Gastroesophageal sphincter (tissue), 4 donors: ENCODE measurements at regions not wholly inside any gene's neighbourhood (a gene's known extent, or its start where the extent isn't known, plus 50 kb on each side); places are given as distances from the start of the nearest gene placed in this dataset.

ENCODE experiments used
- ATAC-seq: fragments of 150-250 bp; one replicate; pipeline ENCODE4 v1.9.1; 2016; ENCODE audit warnings: mild to moderate bottlenecking, moderate library complexity
- H3K27ac ChIP-seq, 4 donors: fragments of 200-600 bp; sonication (generic) in 3 of 4; 1 replicate in 3 of 4; 2 replicates in 1 of 4; pipeline ENCODE4 v1.5.1; 2016 to 2019
- H3K27me3 ChIP-seq: fragments of 200-600 bp; sonication (generic); one replicate; pipeline ENCODE4 v1.5.1; 2019
- H3K36me3 ChIP-seq, 2 donors: fragments of 200-600 bp; sonication (generic); one replicate each; pipeline ENCODE4 v1.5.1; 2019; ENCODE audit warnings: control low read depth in 1 of 2
- H3K4me1 ChIP-seq, 3 donors: fragments of 200-600 bp; sonication (generic); 1 replicate in 2 of 3; 2 replicates in 1 of 3; pipeline ENCODE4 v1.5.1; 2016 to 2019; ENCODE audit warnings: control low read depth in 2 of 3
- H3K4me3 ChIP-seq, 2 donors: fragments of 200-600 bp; sonication (generic); one replicate each; pipeline ENCODE4 v1.5.1; 2019; ENCODE audit warnings: mild to moderate bottlenecking in 1 of 2, moderate library complexity in 1 of 2
- H3K9me3 ChIP-seq, 3 donors: fragments of 200-600 bp; sonication (generic); one replicate each; pipeline ENCODE4 v1.5.1; 2017 to 2019; ENCODE audit warnings: control low read depth in 2 of 3
- CTCF ChIP-seq, 4 experiments: fragments of 200-600 bp in 2 of 4; fragments of 450-650 bp in 2 of 4; sonication (generic) in 1 of 4; IDR thresholded peaks; one replicate each; pipeline ENCODE4 v1.5.1; 2017 to 2019; ENCODE audit warnings: antibody characterized with exemption in 4 of 4, mild to moderate bottlenecking in 2 of 4, moderate library complexity in 2 of 4
- EP300 ChIP-seq: sonication (generic); formaldehyde crosslinking; IDR thresholded peaks from one replicate; pipeline ENCODE4 v1.6.1; 2017; ENCODE audit warnings: antibody characterized with exemption, mild to moderate bottlenecking
- POLR2A ChIP-seq, 2 donors: fragments of 450-650 bp; IDR thresholded peaks; one replicate each; pipeline ENCODE4 v1.6.1; 2017; ENCODE audit warnings: antibody characterized with exemption in 2 of 2, mild to moderate bottlenecking in 2 of 2, moderate library complexity in 1 of 2
- POLR2AphosphoS5 ChIP-seq: sonication (generic); formaldehyde crosslinking; IDR thresholded peaks from one replicate; pipeline ENCODE4 v1.6.1; 2017; ENCODE audit warnings: antibody characterized with exemption
- WGBS, 2 donors: methylation state at CpG; one replicate each; pipeline ENCODE4 v1.1.5; 2018; ENCODE audit warnings: low coverage in 1 of 2; 5-methylcytosine and 5-hydroxymethylcytosine counted together

GRCh38 chr10:28948046-28948445 lies 270.7 kb downstream of the BAMBI start:
- Histone ChIP-seq H3K36me3 (no peaks in the 10 kb centered on the region), H3K9me3 (peaks cover 0 to 13% (median 0%) of the 10 kb centered on the region in 3 donors), H3K27ac (no peak overlapping the region), H3K4me1 (peaks cover 0 to 3% (median 0%) of the 10 kb centered on the region in 3 donors), H3K4me3 (no peak overlapping the region), H3K27me3 (peaks cover 5% of the 10 kb centered on the region)
- WGBS, 2 donors, result 80 to 86% methylated on average over 1 of the region's 1 CpG
- ATAC-seq, result no peak
- no peak for TF ChIP-seq CTCF (IDR thresholded peaks at IDR 0.05)
- no peak for TF ChIP-seq POLR2A (IDR thresholded peaks at IDR 0.05)
- TF ChIP-seq POLR2AphosphoS5, result no peak
- TF ChIP-seq EP300, result no peak

GRCh38 chr10:28949005-28950004 lies 272.0 kb downstream of the BAMBI start:
- TF ChIP-seq POLR2AphosphoS5 (no peak), CTCF (IDR thresholded peaks at IDR 0.05) (no peak), EP300 (no peak), POLR2A (IDR thresholded peaks at IDR 0.05) (no peak)
- H3K4me3 ChIP-seq, result no peak overlapping the region
- no peak overlapping the region for H3K27ac ChIP-seq
- 81 to 88% methylated on average over 6 to 7 of the region's 8 CpGs for WGBS, 2 donors
- H3K4me1 ChIP-seq, result peaks cover 0 to 3% (median 0%) of the 10 kb centered on the region in 3 donors
- H3K27me3 ChIP-seq, result peaks cover 5% of the 10 kb centered on the region
- no peaks in the 10 kb centered on the region for H3K36me3 ChIP-seq
- ATAC-seq, result no peak
- peaks cover 0 to 13% (median 0%) of the 10 kb centered on the region in 3 donors for H3K9me3 ChIP-seq

- no peak overlapping the region for H3K27ac ChIP-seq
- no peak for ATAC-seq
- WGBS, 2 donors, result 83 to 90% methylated on average over 3 to 4 of the region's 6 CpGs
- no peak for TF ChIP-seq POLR2A (IDR thresholded peaks at IDR 0.05)
- no peak for TF ChIP-seq POLR2AphosphoS5
- no peak for TF ChIP-seq CTCF (IDR thresholded peaks at IDR 0.05)
- no peak for TF ChIP-seq EP300
- H3K9me3 ChIP-seq, result no peaks in the 10 kb centered on the region
- H3K4me1 ChIP-seq, result peaks cover 0 to under 1% (median 0%) of the 10 kb centered on the region in 3 donors
- H3K27me3 ChIP-seq, result peaks cover 5% of the 10 kb centered on the region
- H3K4me3 ChIP-seq, result no peak overlapping the region
- no peaks in the 10 kb centered on the region for H3K36me3 ChIP-seq
Measured at GRCh38 chr10:28951484-28951883, 274.2 kb downstream of the BAMBI start.

- Histone ChIP-seq H3K4me3 (no peak overlapping the region), H3K9me3 (peaks cover 0 to 4% (median 0%) of the 10 kb centered on the region in 3 donors), H3K4me1 (no peaks in the 10 kb centered on the region), H3K36me3 (no peaks in the 10 kb centered on the region), H3K27ac (no peak overlapping the region), H3K27me3 (peaks cover 5% of the 10 kb centered on the region)
- ATAC-seq, result no peak
- TF ChIP-seq POLR2AphosphoS5 (no peak), CTCF (IDR thresholded peaks at IDR 0.05) (no peak), EP300 (no peak), POLR2A (IDR thresholded peaks at IDR 0.05) (no peak)
Measured at GRCh38 chr10:28952523-28952922, 275.2 kb downstream of the BAMBI start.

GRCh38 chr10:28954211-28954610 lies 276.9 kb downstream of the BAMBI start:
- no peaks in the 10 kb centered on the region for H3K36me3 ChIP-seq
- ATAC-seq, result no peak
- H3K4me3 ChIP-seq, result no peak overlapping the region
- H3K4me1 ChIP-seq, result no peaks in the 10 kb centered on the region
- H3K27ac ChIP-seq, result no peak overlapping the region
- WGBS, 2 donors, result 59 to 65% methylated on average over 2 of the region's 2 CpGs
- TF ChIP-seq CTCF (IDR thresholded peaks at IDR 0.05) (no peak), EP300 (no peak), POLR2A (IDR thresholded peaks at IDR 0.05) (no peak), POLR2AphosphoS5 (no peak)
- H3K9me3 ChIP-seq, result peaks cover 0 to 15% (median 0%) of the 10 kb centered on the region in 3 donors
- H3K27me3 ChIP-seq, result peaks cover 5% of the 10 kb centered on the region
